DND-41 (cell line): ENCODE measurements at regions not wholly inside any gene's neighbourhood (a gene's known extent, or its start where the extent isn't known, plus 50 kb on each side); places are given as distances from the start of the nearest gene placed in this dataset.

ENCODE experiments used
- CTCF ChIP-seq: IDR thresholded peaks from 2 replicates; pipeline ENCODE4 v1.5.1; 2012; ENCODE audit warnings: borderline replicate concordance, low read length, moderate library complexity, mild to moderate bottlenecking; ENCODE audit not compliant: poor library complexity, severe bottlenecking; ENCODE audit errors: extremely low read depth
- EZH2 ChIP-seq: IDR thresholded peaks from 3 replicates; pipeline ENCODE4 v1.6.1; 2012; ENCODE audit warnings: borderline replicate concordance, low read depth, mild to moderate bottlenecking, moderate library complexity, low read length, inconsistent platforms; ENCODE audit not compliant: severe bottlenecking

GRCh38 chr22:46090036-46090591 is 60.2 kb upstream of the PPARA start:
- TF ChIP-seq CTCF (no peak), EZH2 (no peak)
